ENCODE measurements at regions not wholly inside any gene's neighbourhood (a gene's known extent, or its start where the extent isn't known, plus 50 kb on each side); places are given as distances from the start of the nearest gene placed in this dataset.
"Not testable (repeated sequence)": the region's sequence is repeated elsewhere in the genome, so short reads cannot be mapped to it uniquely, and the experiment has no call there.

- no peak for DNase-seq
Observed at GRCh38 chr7:157467496-157468212, 130.8 kb downstream of the DNAJB6 start.

GRCh38 chr7:157468221-157469111 is 131.7 kb downstream of the DNAJB6 start:
- DNase-seq = no peak

GRCh38 chr7:157469181-157470016 is 132.6 kb downstream of the DNAJB6 start:
- DNase-seq = no peak

- no peak for DNase-seq
Observed at GRCh38 chr7:157470017-157470322, 133.2 kb downstream of the DNAJB6 start.

GRCh38 chr7:157470701-157471131 is 133.9 kb downstream of the DNAJB6 start:
- DNase-seq = no peak

GRCh38 chr7:157471259-157472125 is 134.7 kb downstream of the DNAJB6 start:
- DNase-seq = no peak

- no peak for DNase-seq
Observed at GRCh38 chr7:157472311-157473050, 135.7 kb downstream of the DNAJB6 start.

- no peak for DNase-seq
Observed at GRCh38 chr7:157473051-157473569, 136.3 kb downstream of the DNAJB6 start.

GRCh38 chr7:157474685-157475084 is 137.9 kb downstream of the DNAJB6 start:
- DNase-seq = peak; percentile 55

GRCh38 chr7:157475095-157475494 is 138.3 kb downstream of the DNAJB6 start:
- DNase-seq = no peak

GRCh38 chr7:157475601-157476000 is 138.8 kb downstream of the DNAJB6 start:
- DNase-seq = no peak

GRCh38 chr7:157476201-157476600 is 139.4 kb downstream of the DNAJB6 start:
- no peak for DNase-seq

GRCh38 chr7:157476654-157477549 is 140.1 kb downstream of the DNAJB6 start:
- DNase-seq = no peak

GRCh38 chr7:157477550-157478212 is 140.9 kb downstream of the DNAJB6 start:
- DNase-seq = no peak

- not testable (repeated sequence) for DNase-seq
Observed at GRCh38 chr7:157478611-157479010, 141.8 kb downstream of the DNAJB6 start.

GRCh38 chr7:157479326-157479725 is 142.5 kb downstream of the DNAJB6 start:
- DNase-seq = no peak

GRCh38 chr7:157480371-157481050 is 143.7 kb downstream of the DNAJB6 start:
- DNase-seq = no peak

GRCh38 chr7:157481389-157481788 is 144.6 kb downstream of the DNAJB6 start:
- no peak for DNase-seq

- DNase-seq = no peak
Observed at GRCh38 chr7:157482025-157482424, 145.2 kb downstream of the DNAJB6 start.

Measured in hematopoietic multipotent progenitor cell treated with erythropoietin and hydrocortisone succinate and interleukin-3 and kit ligand, for 4 days (in vitro differentiated cells).